ENCODE measurements at regions not wholly inside any gene's neighbourhood (a gene's known extent, or its start where the extent isn't known, plus 50 kb on each side); places are given as distances from the start of the nearest gene placed in this dataset.

GRCh38 chr1:55639051-55639450 lies 423.9 kb upstream of the USP24 start:
- DNase-seq (ENCODE audit: low spot score) (no peak), FAIRE-seq (no peak), ATAC-seq (no peak)
- no peak for TF ChIP-seq TRIM22 (IDR thresholded peaks at IDR 0.05)
- H2AFZ ChIP-seq (ENCODE audit: low read length), result no peak overlapping the region
- no peaks in the 10 kb centered on the region for H3K9me3 ChIP-seq (ENCODE audit: low read length)
- no peak overlapping the region for H3K4me3 ChIP-seq (replicated peaks in 1 of 3; ENCODE audit: insufficient read depth in 1 of 3, low read depth in 2 of 3, low read length in 3 of 3)
- WGBS (ENCODE audit: low lambda C conversion rate), result 80% methylated on average over 1 of the region's 1 CpG
- in situ Hi-C loops (cut with HindIII; ENCODE audit: extremely low pct_ligation_motif_present, low pct_unique_long_range_greater_than_20kb), result no loop called here
- peaks cover 8% of the 10 kb centered on the region; the same call in 1 of the 2 replicates for H3K4me1 ChIP-seq (ENCODE audit: insufficient read depth, low read length)
- H3K27me3 ChIP-seq (ENCODE audit: control insufficient read depth in 1 of 2, insufficient read depth in 2 of 2, low read length in 2 of 2), result no peaks in the 10 kb centered on the region
- H3K27ac ChIP-seq (ENCODE audit: extremely low read length, insufficient read depth, low read length), result no peak overlapping the region
- no peak overlapping the region for H3K9ac ChIP-seq (ENCODE audit: insufficient read depth, low read depth, low read length)
- ChIA-PET CTCF (ENCODE audit: low intra/inter-chr PET ratio, low total read pairs) (no interaction called here), POLR2A (no interaction called here)
- no peak overlapping the region for H3K4me2 ChIP-seq (ENCODE audit: low read depth, low read length)
- no TSS peak for BruUV-seq (replicated peaks)
- intact Hi-C loops (cut with micrococcal nuclease; ENCODE audit: unreplicated experiment), result no loop called here
- H3K79me2 ChIP-seq (ENCODE audit: insufficient read depth, low read length), result no peaks in the 10 kb centered on the region
- no peaks in the 10 kb centered on the region for H4K20me1 ChIP-seq (ENCODE audit: insufficient read depth, low read length)
- H3K36me3 ChIP-seq (replicated peaks in 1 of 2; ENCODE audit: control insufficient read depth in 1 of 2, insufficient read depth in 2 of 2, low read length in 2 of 2), result no peaks in the 10 kb centered on the region

GRCh38 chr1:55636696-55637095 lies 421.5 kb upstream of the USP24 start:
- H3K4me1 ChIP-seq (ENCODE audit: insufficient read depth, low read length), result peaks cover 8% of the 10 kb centered on the region; the same call in 1 of the 2 replicates
- no peak overlapping the region for H3K9ac ChIP-seq (ENCODE audit: insufficient read depth, low read depth, low read length)
- no peaks in the 10 kb centered on the region for H3K9me3 ChIP-seq (ENCODE audit: low read length)
- CTCF ChIA-PET (ENCODE audit: low intra/inter-chr PET ratio, low total read pairs), result no interaction called here
- BruUV-seq (replicated peaks), result no TSS peak
- H3K79me2 ChIP-seq (ENCODE audit: insufficient read depth, low read length), result no peaks in the 10 kb centered on the region
- no peaks in the 10 kb centered on the region for H4K20me1 ChIP-seq (ENCODE audit: insufficient read depth, low read length)
- DNase-seq (ENCODE audit: low spot score) (no peak), FAIRE-seq (no peak), ATAC-seq (no peak)
- no peaks in the 10 kb centered on the region for H3K36me3 ChIP-seq (replicated peaks in 1 of 2; ENCODE audit: control insufficient read depth in 1 of 2, insufficient read depth in 2 of 2, low read length in 2 of 2)
- POLR2A ChIA-PET, result no interaction called here
- in situ Hi-C loops (cut with HindIII; ENCODE audit: extremely low pct_ligation_motif_present, low pct_unique_long_range_greater_than_20kb) (no loop called here), intact Hi-C loops (cut with micrococcal nuclease; ENCODE audit: unreplicated experiment) (no loop called here)
- 38% methylated on average over 1 of the region's 1 CpG for WGBS (ENCODE audit: low lambda C conversion rate)
- H3K4me2 ChIP-seq (ENCODE audit: low read depth, low read length), result no peak overlapping the region
- peaks cover 0 to 4% of the 10 kb centered on the region in 2 experiments; a peak in 1 of 5 replicates for H3K27me3 ChIP-seq (ENCODE audit: control insufficient read depth in 1 of 2, insufficient read depth in 2 of 2, low read length in 2 of 2)
- no peak overlapping the region for H3K27ac ChIP-seq (ENCODE audit: extremely low read length, insufficient read depth, low read length)
- H3K4me3 ChIP-seq (replicated peaks in 1 of 3; ENCODE audit: insufficient read depth in 1 of 3, low read depth in 2 of 3, low read length in 3 of 3), result no peak overlapping the region
- no peak overlapping the region for H2AFZ ChIP-seq (ENCODE audit: low read length)
- TF ChIP-seq ZKSCAN5 (CRISPR knock-in tag; IDR thresholded peaks at IDR 0.05), result no peak
- no peak for TF ChIP-seq CTCF (CRISPR knock-in tag; IDR thresholded peaks at IDR 0.05)
- TF ChIP-seq PITX1 (CRISPR knock-in tag; IDR thresholded peaks at IDR 0.05), result no peak
- no peak for TF ChIP-seq MTERF4 (CRISPR knock-in tag; IDR thresholded peaks at IDR 0.05)
- TF ChIP-seq SIX1 (CRISPR knock-in tag; IDR thresholded peaks at IDR 0.05; ENCODE audit: borderline replicate concordance), result no peak
- no peak for TF ChIP-seq SP1 (IDR thresholded peaks at IDR 0.05)
- TF ChIP-seq SP1 (CRISPR knock-in tag; IDR thresholded peaks at IDR 0.05), result no peak
- no peak for TF ChIP-seq USF2 (IDR thresholded peaks at IDR 0.05; ENCODE audit: low read depth, low read length)
- no peak for TF ChIP-seq USF2 (CRISPR knock-in tag; IDR thresholded peaks at IDR 0.05; ENCODE audit: borderline replicate concordance)
- TF ChIP-seq ZNF354B (CRISPR knock-in tag; IDR thresholded peaks at IDR 0.05), result no peak
- TF ChIP-seq PLRG1 (conservative IDR thresholded peaks at IDR 0.05), result no peak
- no peak for TF ChIP-seq MAFG (CRISPR knock-in tag; IDR thresholded peaks at IDR 0.05)
- TF ChIP-seq ZNF256 (CRISPR knock-in tag; conservative IDR thresholded peaks at IDR 0.05), result no peak
- TF ChIP-seq ZNF230 (CRISPR knock-in tag; IDR thresholded peaks at IDR 0.05), result no peak
